AG10803 (cell line): ENCODE measurements at regions not wholly inside any gene's neighbourhood (a gene's known extent, or its start where the extent isn't known, plus 50 kb on each side); places are given as distances from the start of the nearest gene placed in this dataset.

Experiments
- DNase-seq: peaks from one replicate; pipeline ENCODE4 v3.0.0; 2010; ENCODE audit warnings: low read depth
- H3K4me3 ChIP-seq: 2 replicates; pipeline ENCODE4 v1.5.1; 2011; ENCODE audit warnings: mild to moderate bottlenecking, low read length, control low read depth
- CTCF ChIP-seq: conservative IDR thresholded peaks from 2 replicates; pipeline ENCODE4 v1.5.1; 2011; ENCODE audit warnings: mild to moderate bottlenecking, low read length, control low read depth, inconsistent platforms

GRCh38 chr3:70816346-70816745 lies 503.9 kb upstream of the MDFIC2 start:
- no peak for DNase-seq
- TF ChIP-seq CTCF: no peak
- no peak overlapping the region for H3K4me3 ChIP-seq

DNA sequence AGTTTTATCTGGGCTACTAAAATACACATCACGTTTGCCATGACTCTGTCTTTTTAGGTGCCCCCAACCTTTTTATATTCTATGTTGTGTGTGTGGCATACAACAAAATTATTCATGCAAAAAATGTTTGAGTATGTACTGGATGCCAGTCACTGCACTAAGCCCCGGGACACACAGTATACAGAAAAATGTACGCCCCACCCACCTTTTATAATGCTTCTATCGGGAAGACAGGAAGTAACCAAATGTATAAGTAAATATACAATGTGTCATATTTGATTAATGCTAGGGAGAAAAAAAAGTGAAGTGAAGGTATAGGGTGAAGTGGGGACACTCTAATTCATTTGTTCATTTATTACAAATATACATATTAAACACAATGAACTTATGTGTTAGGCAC lies 503.4 kb upstream of the MDFIC2 start:
- no peak overlapping the region for H3K4me3 ChIP-seq
- DNase-seq: no peak
- no peak for TF ChIP-seq CTCF

DNA sequence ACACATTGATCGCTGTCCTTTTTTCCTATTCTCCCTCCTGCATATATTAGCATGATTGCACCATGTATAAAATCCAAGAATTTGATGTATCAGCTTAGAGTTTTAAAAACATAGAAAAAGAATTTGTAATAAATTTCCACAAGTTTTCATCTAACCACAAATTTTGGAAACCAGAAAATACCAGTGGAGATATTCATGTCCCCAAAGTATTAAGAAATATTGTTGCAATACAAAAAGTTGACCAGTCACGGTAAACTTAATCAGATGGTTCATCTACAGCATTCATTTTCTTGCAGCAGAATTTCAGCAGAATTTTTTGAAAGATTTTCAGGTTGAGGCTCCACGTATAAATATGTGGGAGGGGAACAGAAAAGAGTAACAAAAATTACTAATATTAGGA lies 500.9 kb upstream of the MDFIC2 start:
- no peak overlapping the region for H3K4me3 ChIP-seq
- DNase-seq: peak; percentile 65
- TF ChIP-seq CTCF: no peak

DNA sequence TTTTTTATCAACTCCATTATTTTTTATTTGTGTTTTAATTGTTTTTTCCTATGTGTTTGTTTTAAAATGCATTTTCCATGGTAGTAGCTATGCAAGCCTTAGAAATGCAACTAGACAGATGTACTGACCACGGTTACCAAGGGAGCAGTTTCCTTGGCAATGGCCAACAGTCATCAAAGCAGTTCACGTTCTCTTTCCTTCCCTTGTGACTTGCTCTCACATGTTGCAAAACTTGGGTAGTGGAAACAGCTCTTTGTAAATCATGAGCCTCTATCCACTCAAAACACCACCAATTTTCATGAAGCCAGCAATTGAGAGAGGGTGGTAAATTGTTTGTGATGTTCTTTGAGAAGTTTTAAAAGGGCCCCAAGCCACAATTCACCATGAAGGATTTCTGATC lies 499.4 kb upstream of the MDFIC2 start:
- no peak for TF ChIP-seq CTCF
- peak; percentile 93 for DNase-seq
- no peak overlapping the region for H3K4me3 ChIP-seq

GRCh38 chr3:70808881-70809280 lies 496.4 kb upstream of the MDFIC2 start:
- H3K4me3 ChIP-seq: no peak overlapping the region
- DNase-seq: no peak
- TF ChIP-seq CTCF: no peak

DNA sequence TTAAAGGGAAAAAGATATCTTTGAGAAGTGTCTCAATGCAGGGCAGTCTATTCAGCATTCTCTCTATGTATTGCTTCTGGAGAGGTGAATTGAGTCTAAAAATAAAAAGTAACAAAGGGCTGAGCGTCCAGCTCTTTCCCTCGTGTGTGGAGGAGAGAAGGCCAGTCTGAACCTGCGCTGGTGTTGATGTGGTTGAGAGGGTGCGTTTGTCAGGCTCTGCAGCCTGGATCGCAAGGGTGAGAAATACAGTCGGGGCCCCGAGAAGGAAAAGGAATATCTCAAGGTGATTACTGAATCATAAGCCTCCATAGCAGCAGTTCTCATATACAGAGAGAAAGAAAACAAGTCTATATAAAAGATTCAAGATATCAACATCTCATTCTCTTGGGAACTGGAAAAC lies 494.1 kb upstream of the MDFIC2 start:
- no peak for DNase-seq
- TF ChIP-seq CTCF: no peak
- no peak overlapping the region for H3K4me3 ChIP-seq

DNA sequence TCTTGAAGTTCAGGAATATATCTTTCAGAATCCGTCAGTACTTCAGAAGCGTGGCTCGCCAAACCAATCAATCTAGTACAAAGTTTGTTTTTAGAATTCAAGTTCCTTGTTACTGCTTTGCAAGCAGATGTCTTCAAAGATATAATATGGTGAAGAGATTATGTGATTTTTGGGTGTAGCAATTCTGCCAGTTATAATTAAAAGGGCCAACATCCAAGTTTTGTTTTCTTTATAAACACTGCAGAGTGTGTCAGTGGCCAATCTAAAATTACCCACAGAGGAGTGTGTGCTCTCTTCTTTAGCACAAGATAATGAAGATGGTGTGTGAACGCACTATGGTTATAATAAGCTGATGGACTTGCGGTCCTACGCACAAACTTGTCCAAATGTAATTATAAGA lies 493.6 kb upstream of the MDFIC2 start:
- no peak overlapping the region for H3K4me3 ChIP-seq
- TF ChIP-seq CTCF: no peak
- no peak for DNase-seq
